Left ventricle myocardium inferior (tissue), 1 donor: ENCODE measurements at regions not wholly inside any gene's neighbourhood (a gene's known extent, or its start where the extent isn't known, plus 50 kb on each side); places are given as distances from the start of the nearest gene placed in this dataset.

Experiments used
- DNase-seq: peaks from one replicate; pipeline ENCODE4 v3.0.0-alpha.2; 2020
- H3K27ac ChIP-seq: fragments of 200-600 bp; replicated peaks from 2 replicates; pipeline ENCODE4 v1.8.0; 2021
- H3K27me3 ChIP-seq: fragments of 200-600 bp; 2 replicates; pipeline ENCODE4 v1.8.0; 2021; ENCODE audit warnings: low read depth
- H3K36me3 ChIP-seq: fragments of 200-600 bp; 2 replicates; pipeline ENCODE4 v1.8.0; 2021
- H3K4me1 ChIP-seq: fragments of 200-600 bp; 2 replicates; pipeline ENCODE4 v1.8.0; 2021
- H3K4me3 ChIP-seq: fragments of 200-600 bp; 2 replicates; pipeline ENCODE4 v1.8.0; 2021; ENCODE audit warnings: mild to moderate bottlenecking, moderate library complexity
- H3K9me3 ChIP-seq: fragments of 200-600 bp; replicated peaks from 2 replicates; pipeline ENCODE4 v1.8.0; 2021
- CTCF ChIP-seq: fragments of 200-600 bp; IDR thresholded peaks from 2 replicates; pipeline ENCODE4 v1.8.0; 2021; ENCODE audit warnings: antibody characterized with exemption, mild to moderate bottlenecking, borderline replicate concordance
- intact Hi-C: fragments of 100-400 bp; cut with micrococcal nuclease; formaldehyde crosslinking; loops from one replicate; pipeline ENCODE4 v1.11.0; 2022
- donor health status: DM: no; HTN: yes; CAD: no; lungs with severe emphysema.

GRCh38 chr16:16879567-16880251 lies 500.8 kb downstream of the NPIPA7 start:
- intact Hi-C loops: no loop called here
- no peak for TF ChIP-seq CTCF
- DNase-seq: no peak

GRCh38 chr16:16881814-16882213 lies 502.9 kb downstream of the NPIPA7 start:
- no peak overlapping the region for H3K4me3 ChIP-seq
- intact Hi-C loops: no loop called here
- no peaks in the 10 kb centered on the region for H3K36me3 ChIP-seq
- no peak for DNase-seq
- H3K27me3 ChIP-seq: peaks cover 21% of the 10 kb centered on the region
- H3K9me3 ChIP-seq: no peaks in the 10 kb centered on the region
- no peak for TF ChIP-seq CTCF
- H3K4me1 ChIP-seq: no peaks in the 10 kb centered on the region
- H3K27ac ChIP-seq: no peak overlapping the region

More at GRCh38 chr16:16879567-16880251, 500.8 kb downstream of the NPIPA7 start:
- peaks cover 18% of the 10 kb centered on the region for H3K27me3 ChIP-seq
- no peak overlapping the region for H3K4me3 ChIP-seq
- H3K36me3 ChIP-seq: no peaks in the 10 kb centered on the region
- no peaks in the 10 kb centered on the region for H3K4me1 ChIP-seq
- no peak overlapping the region for H3K27ac ChIP-seq
- H3K9me3 ChIP-seq: no peaks in the 10 kb centered on the region

- DNase-seq: no peak
- Histone ChIP-seq H3K36me3 (no peaks in the 10 kb centered on the region), H3K27ac (no peak overlapping the region), H3K9me3 (no peaks in the 10 kb centered on the region), H3K27me3 (peaks cover 21% of the 10 kb centered on the region), H3K4me1 (no peaks in the 10 kb centered on the region), H3K4me3 (no peak overlapping the region)
- TF ChIP-seq CTCF: no peak
- intact Hi-C loops: no loop called here
Observed at GRCh38 chr16:16882766-16883165, 503.8 kb downstream of the NPIPA7 start.

DNA sequence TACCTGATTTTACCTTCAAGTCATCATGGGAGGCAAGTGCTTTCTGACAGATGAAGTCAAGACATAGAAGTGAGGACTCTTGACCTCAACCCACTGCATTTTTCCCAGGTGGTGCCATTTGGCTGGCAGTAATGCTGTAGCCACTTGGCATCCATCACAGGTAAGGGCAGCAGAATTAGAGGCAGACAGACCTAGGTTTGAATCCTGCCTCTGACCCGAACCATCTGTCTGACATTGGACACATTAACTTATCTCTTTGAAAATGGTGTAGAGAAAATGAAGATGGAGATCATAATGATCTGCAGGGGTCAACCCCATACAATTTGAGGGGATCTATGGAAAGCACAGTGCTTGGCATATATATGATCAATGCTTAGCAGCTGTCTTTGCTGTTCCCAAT lies 505.5 kb downstream of the NPIPA7 start:
- no peak for TF ChIP-seq CTCF
- intact Hi-C loops: no loop called here

DNA sequence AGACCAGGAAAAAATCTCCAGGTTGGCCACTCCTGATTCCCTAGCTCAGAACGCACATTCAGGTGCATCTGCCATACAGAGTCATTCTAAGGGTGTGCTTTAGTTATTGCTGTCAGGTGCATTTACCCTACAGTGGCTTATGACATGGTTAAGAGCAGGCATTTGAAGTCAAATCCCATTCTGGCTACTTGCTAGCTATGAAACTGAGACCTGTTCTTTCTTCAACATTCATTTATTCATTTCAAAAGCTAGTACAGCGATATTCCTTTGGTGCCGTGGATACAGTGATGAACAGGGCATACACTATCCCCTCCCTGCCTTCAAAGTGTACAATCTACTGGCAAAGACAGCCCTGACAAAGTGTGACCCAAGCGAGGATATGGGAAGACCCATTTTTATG lies 508.3 kb downstream of the NPIPA7 start:
- no peak for DNase-seq
- no peak overlapping the region for H3K27ac ChIP-seq
- intact Hi-C loops: no loop called here
- H3K4me3 ChIP-seq: no peak overlapping the region
- no peaks in the 10 kb centered on the region for H3K9me3 ChIP-seq
- H3K4me1 ChIP-seq: no peaks in the 10 kb centered on the region
- H3K36me3 ChIP-seq: no peaks in the 10 kb centered on the region
- no peak for TF ChIP-seq CTCF
- peaks cover 21% of the 10 kb centered on the region for H3K27me3 ChIP-seq

More for the DNA sequence above, 505.5 kb downstream of the NPIPA7 start:
- peaks cover 21% of the 10 kb centered on the region for H3K27me3 ChIP-seq
- H3K9me3 ChIP-seq: no peaks in the 10 kb centered on the region
- H3K4me1 ChIP-seq: no peaks in the 10 kb centered on the region
- H3K36me3 ChIP-seq: no peaks in the 10 kb centered on the region
- DNase-seq: no peak
- no peak overlapping the region for H3K27ac ChIP-seq
- H3K4me3 ChIP-seq: no peak overlapping the region
